Vagina (tissue), 1 donor: ENCODE measurements at regions not wholly inside any gene's neighbourhood (a gene's known extent, or its start where the extent isn't known, plus 50 kb on each side); places are given as distances from the start of the nearest gene placed in this dataset. TPM values are rescaled to one million over a fixed set of nuclear protein-coding genes. Genes with fewer than 3 reads are reported as not detected.

Source experiments
- small RNA-seq: library from RNA; depleted of rRNA; stranded (forward); fragments of <200 nt; gene quantifications from one replicate; pipeline ENCODE3, GENCODE V24; 2016

Small RNAs in the stretch of these regions (small RNA-seq; reads per million reads assigned to genes)
- gene RF00002 = not detected
- not detected for gene RF00026
